ENCODE measurements at regions not wholly inside any gene's neighbourhood (a gene's known extent, or its start where the extent isn't known, plus 50 kb on each side); places are given as distances from the start of the nearest gene placed in this dataset.

DNA sequence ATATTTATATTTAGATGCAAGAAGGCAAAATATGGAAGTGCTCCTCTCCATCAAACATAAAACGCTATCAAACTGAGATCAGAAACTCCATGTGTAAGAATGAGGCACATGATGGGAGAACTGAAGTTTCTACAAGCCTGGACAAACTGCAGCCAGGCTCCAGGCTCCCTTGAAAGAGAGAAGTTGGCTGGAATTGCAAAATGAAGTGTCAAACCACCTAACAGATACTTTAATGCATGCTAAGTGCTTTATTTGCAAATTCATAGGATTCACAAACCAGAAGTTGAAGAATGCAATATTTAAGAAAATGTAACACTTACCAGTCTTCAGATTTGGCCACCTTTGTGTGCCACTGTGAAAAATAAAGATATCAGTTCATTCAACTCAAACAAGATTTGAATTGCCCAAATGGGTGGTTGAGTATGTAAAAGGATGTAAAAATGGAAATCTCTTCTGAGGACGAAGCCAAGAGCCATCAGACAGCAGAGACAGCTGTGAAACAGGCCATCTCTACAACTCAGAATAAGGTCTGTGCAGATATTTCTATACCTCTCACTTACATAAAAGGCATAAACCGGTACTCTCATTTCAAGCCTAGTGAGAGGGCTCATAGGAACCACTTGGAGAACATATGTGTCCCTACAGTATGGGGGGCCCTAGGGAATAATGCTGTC lies 87.0 kb downstream of the DPPA2 start:
- intact Hi-C loops (cut with micrococcal nuclease; ENCODE audit: unreplicated experiment) (loop anchor here (10.0 kb wide), 1 partner anchor 205 kb away; no protein-coding TSS in a partner anchor), in situ Hi-C loops (cut with MboI) (no loop called here)
- BruUV-seq (replicated peaks): no TSS peak
- Histone ChIP-seq H3K27me3 (replicated peaks in 1 of 2; ENCODE audit: control insufficient read depth in 2 of 2, insufficient read depth in 2 of 2, low read length in 1 of 2) (no peaks in the 10 kb centered on the region), H2AFZ (ENCODE audit: control insufficient read depth, low read depth, low read length) (no peak overlapping the region), H3K9ac (ENCODE audit: control insufficient read depth, insufficient read depth, low read length) (no peak overlapping the region), H3K9me3 (replicated peaks; ENCODE audit: control insufficient read depth, insufficient read depth, low read length) (no peaks in the 10 kb centered on the region), H3K4me2 (ENCODE audit: control insufficient read depth, insufficient read depth) (no peak overlapping the region), H4K20me1 (ENCODE audit: control insufficient read depth, insufficient read depth) (no peaks in the 10 kb centered on the region), H3K4me3 (no peak overlapping the region), H3K36me3 (ENCODE audit: control insufficient read depth in 2 of 2, insufficient read depth in 2 of 2, low read length in 1 of 2) (no peaks in the 10 kb centered on the region), H3K4me1 (ENCODE audit: control insufficient read depth, insufficient read depth, low read length) (no peaks in the 10 kb centered on the region), H3K27ac (ENCODE audit: control insufficient read depth, insufficient read depth) (no peak overlapping the region), H3K79me2 (ENCODE audit: control insufficient read depth, insufficient read depth, low read length) (no peaks in the 10 kb centered on the region)
- ChIA-PET POLR2A (no interaction called here), CTCF (interaction anchor here (1.0 kb wide), 1 partner anchor 29 kb away, joined by 3 read pairs; no protein-coding TSS in a partner anchor), RAD21 (ENCODE audit: unreplicated experiment) (no interaction called here), SMC1A (ENCODE audit: uncharacterized antibody, unreplicated experiment) (no interaction called here)
- no peak for FAIRE-seq
- no peak for ATAC-seq
- no peak for DNase-seq (ENCODE audit: low read depth, low spot score)
- WGBS (ENCODE audit: insufficient coverage, insufficient replicate concordance, low lambda C conversion rate, missing lambda C conversion rate): 0% methylated on average over 3 of the region's 3 CpGs
- TF ChIP-seq PAX8 (IDR thresholded peaks at IDR 0.05) (no peak), KLF5 (IDR thresholded peaks at IDR 0.05; ENCODE audit: partially characterized antibody) (no peak), CBX3 (IDR thresholded peaks at IDR 0.05; ENCODE audit: borderline replicate concordance, low read depth) (no peak), LARP7 (IDR thresholded peaks at IDR 0.05) (no peak), FOXM1 (IDR thresholded peaks at IDR 0.05; ENCODE audit: low read depth, low read length) (no peak), CBFB (IDR thresholded peaks at IDR 0.05; ENCODE audit: low read depth) (no peak), PML (IDR thresholded peaks at IDR 0.05; ENCODE audit: low read length) (no peak), ATF7 (IDR thresholded peaks at IDR 0.05; ENCODE audit: low read depth) (no peak), WRNIP1 (IDR thresholded peaks at IDR 0.05; ENCODE audit: borderline replicate concordance, low read depth, low read length) (no peak), BHLHE40 (IDR thresholded peaks at IDR 0.05; ENCODE audit: borderline replicate concordance in 1 of 2, low read depth in 2 of 2, low read length in 1 of 2) (no peak), SIN3A (IDR thresholded peaks at IDR 0.05; ENCODE audit: low read depth, low read length) (no peak)
- TF ChIP-seq, protein P1, sequence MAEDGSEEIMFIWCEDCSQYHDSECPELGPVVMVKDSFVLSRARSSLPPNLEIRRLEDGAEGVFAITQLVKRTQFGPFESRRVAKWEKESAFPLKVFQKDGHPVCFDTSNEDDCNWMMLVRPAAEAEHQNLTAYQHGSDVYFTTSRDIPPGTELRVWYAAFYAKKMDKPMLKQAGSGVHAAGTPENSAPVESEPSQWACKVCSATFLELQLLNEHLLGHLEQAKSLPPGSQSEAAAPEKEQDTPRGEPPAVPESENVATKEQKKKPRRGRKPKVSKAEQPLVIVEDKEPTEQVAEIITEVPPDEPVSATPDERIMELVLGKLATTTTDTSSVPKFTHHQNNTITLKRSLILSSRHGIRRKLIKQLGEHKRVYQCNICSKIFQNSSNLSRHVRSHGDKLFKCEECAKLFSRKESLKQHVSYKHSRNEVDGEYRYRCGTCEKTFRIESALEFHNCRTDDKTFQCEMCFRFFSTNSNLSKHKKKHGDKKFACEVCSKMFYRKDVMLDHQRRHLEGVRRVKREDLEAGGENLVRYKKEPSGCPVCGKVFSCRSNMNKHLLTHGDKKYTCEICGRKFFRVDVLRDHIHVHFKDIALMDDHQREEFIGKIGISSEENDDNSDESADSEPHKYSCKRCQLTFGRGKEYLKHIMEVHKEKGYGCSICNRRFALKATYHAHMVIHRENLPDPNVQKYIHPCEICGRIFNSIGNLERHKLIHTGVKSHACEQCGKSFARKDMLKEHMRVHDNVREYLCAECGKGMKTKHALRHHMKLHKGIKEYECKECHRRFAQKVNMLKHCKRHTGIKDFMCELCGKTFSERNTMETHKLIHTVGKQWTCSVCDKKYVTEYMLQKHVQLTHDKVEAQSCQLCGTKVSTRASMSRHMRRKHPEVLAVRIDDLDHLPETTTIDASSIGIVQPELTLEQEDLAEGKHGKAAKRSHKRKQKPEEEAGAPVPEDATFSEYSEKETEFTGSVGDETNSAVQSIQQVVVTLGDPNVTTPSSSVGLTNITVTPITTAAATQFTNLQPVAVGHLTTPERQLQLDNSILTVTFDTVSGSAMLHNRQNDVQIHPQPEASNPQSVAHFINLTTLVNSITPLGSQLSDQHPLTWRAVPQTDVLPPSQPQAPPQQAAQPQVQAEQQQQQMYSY (CRISPR knock-in tag; IDR thresholded peaks at IDR 0.05): no peak
- TF ChIP-seq, protein P2, sequence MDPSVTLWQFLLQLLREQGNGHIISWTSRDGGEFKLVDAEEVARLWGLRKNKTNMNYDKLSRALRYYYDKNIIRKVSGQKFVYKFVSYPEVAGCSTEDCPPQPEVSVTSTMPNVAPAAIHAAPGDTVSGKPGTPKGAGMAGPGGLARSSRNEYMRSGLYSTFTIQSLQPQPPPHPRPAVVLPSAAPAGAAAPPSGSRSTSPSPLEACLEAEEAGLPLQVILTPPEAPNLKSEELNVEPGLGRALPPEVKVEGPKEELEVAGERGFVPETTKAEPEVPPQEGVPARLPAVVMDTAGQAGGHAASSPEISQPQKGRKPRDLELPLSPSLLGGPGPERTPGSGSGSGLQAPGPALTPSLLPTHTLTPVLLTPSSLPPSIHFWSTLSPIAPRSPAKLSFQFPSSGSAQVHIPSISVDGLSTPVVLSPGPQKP (IDR thresholded peaks at IDR 0.05; ENCODE audit: low read depth, low read length): no peak
- TF ChIP-seq, protein P3, sequence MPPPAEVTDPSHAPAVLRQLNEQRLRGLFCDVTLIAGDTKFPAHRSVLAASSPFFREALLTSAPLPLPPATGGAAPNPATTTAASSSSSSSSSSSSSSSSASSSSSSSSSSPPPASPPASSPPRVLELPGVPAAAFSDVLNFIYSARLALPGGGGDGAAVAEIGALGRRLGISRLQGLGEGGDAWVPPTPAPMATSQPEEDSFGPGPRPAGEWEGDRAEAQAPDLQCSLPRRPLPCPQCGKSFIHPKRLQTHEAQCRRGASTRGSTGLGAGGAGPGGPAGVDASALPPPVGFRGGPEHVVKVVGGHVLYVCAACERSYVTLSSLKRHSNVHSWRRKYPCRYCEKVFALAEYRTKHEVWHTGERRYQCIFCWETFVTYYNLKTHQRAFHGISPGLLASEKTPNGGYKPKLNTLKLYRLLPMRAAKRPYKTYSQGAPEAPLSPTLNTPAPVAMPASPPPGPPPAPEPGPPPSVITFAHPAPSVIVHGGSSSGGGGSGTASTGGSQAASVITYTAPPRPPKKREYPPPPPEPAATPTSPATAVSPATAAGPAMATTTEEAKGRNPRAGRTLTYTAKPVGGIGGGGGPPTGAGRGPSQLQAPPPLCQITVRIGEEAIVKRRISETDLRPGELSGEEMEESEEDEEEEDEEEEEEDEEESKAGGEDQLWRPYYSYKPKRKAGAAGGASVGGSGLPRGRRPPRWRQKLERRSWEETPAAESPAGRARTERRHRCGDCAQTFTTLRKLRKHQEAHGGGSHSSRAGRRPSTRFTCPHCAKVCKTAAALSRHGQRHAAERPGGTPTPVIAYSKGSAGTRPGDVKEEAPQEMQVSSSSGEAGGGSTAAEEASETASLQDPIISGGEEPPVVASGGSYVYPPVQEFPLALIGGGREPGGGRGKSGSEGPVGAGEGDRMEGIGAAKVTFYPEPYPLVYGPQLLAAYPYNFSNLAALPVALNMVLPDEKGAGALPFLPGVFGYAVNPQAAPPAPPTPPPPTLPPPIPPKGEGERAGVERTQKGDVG (CRISPR knock-in tag; IDR thresholded peaks at IDR 0.05): no peak
- TF ChIP-seq, protein P4, sequence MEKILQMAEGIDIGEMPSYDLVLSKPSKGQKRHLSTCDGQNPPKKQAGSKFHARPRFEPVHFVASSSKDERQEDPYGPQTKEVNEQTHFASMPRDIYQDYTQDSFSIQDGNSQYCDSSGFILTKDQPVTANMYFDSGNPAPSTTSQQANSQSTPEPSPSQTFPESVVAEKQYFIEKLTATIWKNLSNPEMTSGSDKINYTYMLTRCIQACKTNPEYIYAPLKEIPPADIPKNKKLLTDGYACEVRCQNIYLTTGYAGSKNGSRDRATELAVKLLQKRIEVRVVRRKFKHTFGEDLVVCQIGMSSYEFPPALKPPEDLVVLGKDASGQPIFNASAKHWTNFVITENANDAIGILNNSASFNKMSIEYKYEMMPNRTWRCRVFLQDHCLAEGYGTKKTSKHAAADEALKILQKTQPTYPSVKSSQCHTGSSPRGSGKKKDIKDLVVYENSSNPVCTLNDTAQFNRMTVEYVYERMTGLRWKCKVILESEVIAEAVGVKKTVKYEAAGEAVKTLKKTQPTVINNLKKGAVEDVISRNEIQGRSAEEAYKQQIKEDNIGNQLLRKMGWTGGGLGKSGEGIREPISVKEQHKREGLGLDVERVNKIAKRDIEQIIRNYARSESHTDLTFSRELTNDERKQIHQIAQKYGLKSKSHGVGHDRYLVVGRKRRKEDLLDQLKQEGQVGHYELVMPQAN (conservative IDR thresholded peaks at IDR 0.05): no peak

Data from GM12878 (cell line).